Activated B cell treated with CpG ODN at 0.5 μM for 24 hours (primary cell): ENCODE measurements at regions not wholly inside any gene's neighbourhood (a gene's known extent, or its start where the extent isn't known, plus 50 kb on each side); places are given as distances from the start of the nearest gene placed in this dataset.

Source experiments
- ATAC-seq: fragments of 200-7000 bp; cut with Tn5 transposase; one replicate; pipeline ENCODE4 v1.10.0; 2021; ENCODE audit warnings: low read depth, mild to moderate bottlenecking, moderate library complexity
- CTCF ChIA-PET: fragments of 350-600 bp; sonication (Branson Sonifier 250); formaldehyde crosslinking; loops from one replicate; lab custom pipeline; 2021; ENCODE audit warnings: antibody characterized with exemption; lab: Charles Lee
- POLR2A ChIA-PET: fragments of 350-600 bp; sonication (Branson Sonifier 250); formaldehyde crosslinking; loops from one replicate; lab custom pipeline; 2021; ENCODE audit warnings: antibody characterized with exemption; lab: Charles Lee
- DNase-seq: peaks from one replicate; pipeline ENCODE4 v3.0.0; 2022
- H3K27ac Mint-ChIP-seq: one replicate; pipeline ENCODE4 v1.8.0; 2020; ENCODE audit warnings: mixed read lengths
- H3K27me3 Mint-ChIP-seq: one replicate; pipeline ENCODE4 v1.8.0; 2021; ENCODE audit warnings: mixed read lengths
- H3K36me3 Mint-ChIP-seq: one replicate; pipeline ENCODE4 v1.8.0; 2021; ENCODE audit warnings: low read depth, mixed read lengths
- H3K4me1 Mint-ChIP-seq: one replicate; pipeline ENCODE4 v1.8.0; 2021; ENCODE audit warnings: mixed read lengths
- H3K4me3 Mint-ChIP-seq: one replicate; pipeline ENCODE4 v1.8.0; 2020; ENCODE audit warnings: mild to moderate bottlenecking, mixed read lengths
- H3K9me3 Mint-ChIP-seq: one replicate; pipeline ENCODE4 v1.8.0; 2020; ENCODE audit warnings: mixed read lengths
- intact Hi-C: fragments of 100-400 bp; cut with micrococcal nuclease; formaldehyde crosslinking; loops from one replicate; pipeline ENCODE4 v1.15.1; 2024
- TF ChIP-seq, protein P1 (sequence below): fragments of 200-600 bp; IDR thresholded peaks from one replicate; pipeline ENCODE4 v1.8.0; 2022; ENCODE audit warnings: antibody characterized with exemption, mild to moderate bottlenecking

DNA sequence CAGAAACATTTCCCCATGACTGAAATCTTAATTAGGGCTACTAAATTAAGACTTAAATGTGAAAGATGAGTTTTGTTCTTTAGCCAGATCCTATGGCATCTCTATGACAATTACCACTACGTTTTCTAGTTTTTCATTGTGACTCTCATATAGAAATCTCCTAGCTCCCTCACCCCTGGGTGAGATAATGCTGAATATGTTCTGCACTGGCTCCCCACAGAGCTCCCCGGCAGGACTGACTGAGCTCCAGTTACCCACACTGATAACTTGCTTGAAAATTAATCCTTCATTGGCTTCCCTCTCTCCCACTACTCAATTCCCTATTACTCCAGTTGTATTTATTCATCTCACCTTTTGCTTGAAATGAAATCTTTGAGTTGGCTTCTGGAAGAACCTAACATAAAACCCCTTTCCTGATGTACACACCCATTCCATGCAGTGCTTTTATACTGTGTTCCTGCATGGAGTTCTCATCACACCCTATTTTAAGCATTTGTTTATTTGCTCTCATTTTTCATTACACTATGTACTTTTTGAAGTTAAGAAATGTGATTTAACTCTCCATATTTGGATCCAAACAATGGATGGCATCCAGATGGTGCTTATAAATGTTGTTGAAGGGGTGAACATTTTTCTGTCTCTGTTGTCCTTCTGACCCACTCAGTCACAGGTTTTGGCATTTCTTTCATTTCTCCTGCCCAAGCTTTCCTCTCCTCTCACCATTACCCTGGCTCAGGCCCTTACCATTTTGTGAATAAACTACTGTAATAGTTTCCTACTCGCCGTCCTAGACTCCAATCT, 623.4 kb downstream of the SPRY1 start:
- CTCF ChIA-PET = no interaction called here
- no peak for ATAC-seq
- Mint-ChIP-seq H3K36me3 (no peaks in the 10 kb centered on the region), H3K27ac (peak overlapping the region; percentile 20), H3K4me1 (peaks cover 20% of the 10 kb centered on the region), H3K9me3 (peaks cover 4% of the 10 kb centered on the region), H3K4me3 (no peak overlapping the region), H3K27me3 (no peaks in the 10 kb centered on the region)
- TF ChIP-seq, protein P1, sequence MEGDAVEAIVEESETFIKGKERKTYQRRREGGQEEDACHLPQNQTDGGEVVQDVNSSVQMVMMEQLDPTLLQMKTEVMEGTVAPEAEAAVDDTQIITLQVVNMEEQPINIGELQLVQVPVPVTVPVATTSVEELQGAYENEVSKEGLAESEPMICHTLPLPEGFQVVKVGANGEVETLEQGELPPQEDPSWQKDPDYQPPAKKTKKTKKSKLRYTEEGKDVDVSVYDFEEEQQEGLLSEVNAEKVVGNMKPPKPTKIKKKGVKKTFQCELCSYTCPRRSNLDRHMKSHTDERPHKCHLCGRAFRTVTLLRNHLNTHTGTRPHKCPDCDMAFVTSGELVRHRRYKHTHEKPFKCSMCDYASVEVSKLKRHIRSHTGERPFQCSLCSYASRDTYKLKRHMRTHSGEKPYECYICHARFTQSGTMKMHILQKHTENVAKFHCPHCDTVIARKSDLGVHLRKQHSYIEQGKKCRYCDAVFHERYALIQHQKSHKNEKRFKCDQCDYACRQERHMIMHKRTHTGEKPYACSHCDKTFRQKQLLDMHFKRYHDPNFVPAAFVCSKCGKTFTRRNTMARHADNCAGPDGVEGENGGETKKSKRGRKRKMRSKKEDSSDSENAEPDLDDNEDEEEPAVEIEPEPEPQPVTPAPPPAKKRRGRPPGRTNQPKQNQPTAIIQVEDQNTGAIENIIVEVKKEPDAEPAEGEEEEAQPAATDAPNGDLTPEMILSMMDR = no peak
- POLR2A ChIA-PET = interaction anchor here (0.6 kb wide), 1 partner anchor 589 kb away, joined by 3 read pairs; no protein-coding TSS in a partner anchor
- no peak for DNase-seq
- intact Hi-C loops = no loop called here

DNA sequence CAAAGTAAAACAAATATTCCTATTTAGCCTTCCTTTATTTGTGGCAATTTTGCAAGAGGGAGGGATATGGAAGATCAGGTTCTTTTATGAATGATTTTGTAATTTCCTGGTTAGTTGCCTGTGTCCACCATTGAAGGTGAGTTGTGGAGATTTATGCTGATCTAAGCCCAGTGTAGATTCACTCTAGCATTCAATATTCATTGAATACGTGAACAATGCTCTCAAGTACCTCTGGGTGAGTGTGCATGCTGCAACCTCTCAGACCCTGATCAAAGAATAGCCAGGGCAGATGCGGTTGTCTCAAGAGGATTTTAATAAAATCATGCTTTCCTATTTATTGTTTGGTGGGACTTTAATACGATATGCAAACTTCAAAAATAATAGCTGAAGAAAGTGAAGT, 628.4 kb downstream of the SPRY1 start:
- TF ChIP-seq, protein P1 = no peak
- H3K27me3 Mint-ChIP-seq = no peaks in the 10 kb centered on the region
- DNase-seq (no peak), ATAC-seq (no peak)
- H3K9me3 Mint-ChIP-seq = peaks cover 4% of the 10 kb centered on the region
- CTCF ChIA-PET = no interaction called here
- no peak overlapping the region for H3K4me3 Mint-ChIP-seq
- no peak overlapping the region for H3K27ac Mint-ChIP-seq
- peaks cover 2% of the 10 kb centered on the region for H3K4me1 Mint-ChIP-seq
- POLR2A ChIA-PET = no interaction called here
- intact Hi-C loops = no loop called here
- no peaks in the 10 kb centered on the region for H3K36me3 Mint-ChIP-seq

DNA sequence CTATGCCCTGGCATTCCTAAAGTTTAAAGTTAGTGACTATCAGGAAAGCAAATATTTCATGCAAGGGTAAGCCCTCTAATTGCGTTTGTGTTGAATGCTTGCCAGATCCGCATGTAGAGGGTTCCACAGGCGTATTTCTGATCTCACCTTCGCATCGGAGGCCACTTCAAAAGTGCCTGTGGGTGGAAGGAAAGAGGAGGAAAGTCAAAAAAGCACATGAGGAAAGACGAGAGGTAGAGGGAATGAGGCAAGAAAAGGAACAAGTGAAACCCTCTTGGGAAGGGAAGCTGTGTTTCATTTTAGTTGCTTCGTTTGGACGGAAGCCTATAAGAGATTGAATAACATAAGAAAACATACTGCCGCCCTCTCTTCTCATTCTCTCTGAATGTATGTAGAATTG, 628.8 kb downstream of the SPRY1 start:
- POLR2A ChIA-PET = no interaction called here
- intact Hi-C loops = no loop called here
- Mint-ChIP-seq H3K4me3 (no peak overlapping the region), H3K9me3 (peaks cover 4% of the 10 kb centered on the region), H3K4me1 (no peaks in the 10 kb centered on the region), H3K27ac (no peak overlapping the region), H3K27me3 (no peaks in the 10 kb centered on the region), H3K36me3 (no peaks in the 10 kb centered on the region)
- no peak for ATAC-seq
- CTCF ChIA-PET = no interaction called here
- TF ChIP-seq, protein P1 = no peak
- DNase-seq = no peak

DNA sequence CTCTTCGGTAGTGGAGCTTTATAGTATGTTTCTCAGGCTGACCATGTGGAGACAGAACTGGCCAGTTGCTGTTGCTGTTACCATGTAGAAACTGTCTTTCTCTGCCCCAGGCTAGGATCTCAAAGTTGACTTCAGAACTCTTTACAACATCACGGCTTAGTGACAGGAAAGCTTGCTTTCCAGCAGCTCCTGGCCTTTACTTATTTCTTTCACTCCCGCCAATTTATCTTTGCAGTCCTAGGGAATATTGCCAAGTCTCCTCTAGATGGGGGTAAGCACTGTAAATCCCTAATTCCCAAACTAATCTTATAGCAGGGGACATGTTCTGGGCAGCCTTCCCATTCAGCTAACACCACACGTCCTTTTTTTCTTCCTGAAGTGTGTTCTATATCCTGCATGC, 631.6 kb downstream of the SPRY1 start:
- DNase-seq (no peak), ATAC-seq (no peak)
- Mint-ChIP-seq H3K4me3 (no peak overlapping the region), H3K9me3 (no peaks in the 10 kb centered on the region), H3K4me1 (no peaks in the 10 kb centered on the region), H3K36me3 (no peaks in the 10 kb centered on the region), H3K27ac (no peak overlapping the region), H3K27me3 (no peaks in the 10 kb centered on the region)
- TF ChIP-seq, protein P1 = no peak
- intact Hi-C loops = no loop called here
- ChIA-PET CTCF (no interaction called here), POLR2A (no interaction called here)

DNA sequence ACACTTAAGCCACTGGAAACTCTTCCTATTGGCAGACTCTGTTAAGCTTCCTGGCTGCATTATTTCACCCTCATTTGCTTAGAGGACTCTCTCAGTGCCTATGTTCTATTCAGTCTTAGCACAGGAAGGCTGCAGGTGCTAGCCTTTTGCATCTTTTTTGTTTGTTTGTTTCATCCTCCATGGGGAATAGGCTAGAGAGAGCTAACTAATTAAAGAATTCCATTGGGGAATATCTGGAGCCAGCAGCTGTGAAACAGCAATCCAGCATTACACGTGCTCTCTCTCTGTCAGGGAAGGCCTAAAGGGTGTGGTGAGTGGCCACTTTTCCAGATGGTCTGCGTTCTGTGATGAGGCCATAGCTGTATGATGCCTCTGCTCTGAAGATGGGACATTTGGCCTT, 633.6 kb downstream of the SPRY1 start:
- TF ChIP-seq, protein P1 = no peak
- no peak for ATAC-seq
- Mint-ChIP-seq H3K27ac (no peak overlapping the region), H3K36me3 (no peaks in the 10 kb centered on the region), H3K9me3 (no peaks in the 10 kb centered on the region), H3K4me3 (no peak overlapping the region), H3K4me1 (no peaks in the 10 kb centered on the region), H3K27me3 (no peaks in the 10 kb centered on the region)
- ChIA-PET POLR2A (no interaction called here), CTCF (no interaction called here)
- intact Hi-C loops = no loop called here
- no peak for DNase-seq
